GM18870 (cell line): ENCODE measurements at regions not wholly inside any gene's neighbourhood (a gene's known extent, or its start where the extent isn't known, plus 50 kb on each side); places are given as distances from the start of the nearest gene placed in this dataset.
"Not testable (repeated sequence)": the region's sequence is repeated elsewhere in the genome, so short reads cannot be mapped to it uniquely, and the experiment has no call there.

ENCODE experiments used
- ATAC-seq: cut with Tn5 transposase; IDR thresholded peaks from one replicate; pipeline ENCODE4 v1.9.1; 2021; ENCODE audit warnings: moderate library complexity; ENCODE audit not compliant: unreplicated experiment

DNA sequence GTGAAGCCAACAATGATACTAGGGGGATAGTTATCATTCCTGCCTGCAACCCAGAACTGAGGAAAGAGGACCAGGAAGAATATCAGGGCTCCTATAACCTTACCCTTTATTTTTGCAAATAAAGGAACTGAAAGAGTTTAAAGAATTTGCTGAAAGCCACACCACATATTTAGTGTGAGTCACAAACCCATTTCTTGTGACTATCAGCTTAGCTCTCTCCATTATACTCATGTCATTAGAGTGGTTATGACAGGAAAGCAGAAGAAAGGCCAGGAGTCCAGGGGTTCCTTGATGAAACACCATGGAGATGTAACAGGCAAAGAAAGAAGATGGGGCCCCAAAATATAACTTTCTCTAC, 141.1 kb upstream of the SAMSN1 start:
- ATAC-seq = peak; percentile 61

DNA sequence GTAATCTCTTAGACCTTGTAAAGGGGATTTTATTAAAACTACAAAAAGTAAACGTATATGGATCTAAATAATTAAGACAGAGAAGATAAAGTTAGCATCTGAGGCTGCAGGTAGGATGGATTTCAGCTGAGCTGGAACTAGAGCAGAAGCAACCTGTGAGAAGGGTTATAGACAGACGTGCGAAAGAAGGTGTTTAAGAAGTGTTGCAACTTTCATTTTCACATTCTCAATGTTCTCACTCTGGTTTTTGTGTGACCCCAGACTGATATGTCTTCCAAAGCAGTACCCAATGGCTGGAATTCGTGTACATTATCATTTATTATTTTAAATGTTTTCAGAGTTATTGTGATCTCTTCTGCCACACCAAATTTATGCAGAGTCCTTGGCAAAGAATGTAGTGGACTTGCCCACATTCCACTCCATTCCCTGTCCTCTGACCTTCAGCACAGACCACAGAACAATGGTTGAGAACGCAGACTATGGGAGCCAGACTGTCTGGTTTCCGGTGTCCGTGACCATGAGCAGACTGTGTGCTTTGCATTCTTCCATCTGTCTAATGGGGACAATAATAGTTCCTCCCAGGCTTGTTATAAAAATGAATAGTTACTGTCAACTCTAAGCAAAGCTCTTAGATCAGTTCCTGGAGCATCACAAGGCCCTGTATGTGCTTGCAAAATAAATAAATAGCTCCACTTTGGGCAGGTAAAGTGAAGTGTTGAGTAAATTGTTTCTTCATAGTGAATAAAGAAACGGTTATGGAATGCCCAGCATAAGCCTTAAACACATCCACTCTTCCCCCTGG, 140.6 kb upstream of the SAMSN1 start:
- ATAC-seq = peak; percentile 46

DNA sequence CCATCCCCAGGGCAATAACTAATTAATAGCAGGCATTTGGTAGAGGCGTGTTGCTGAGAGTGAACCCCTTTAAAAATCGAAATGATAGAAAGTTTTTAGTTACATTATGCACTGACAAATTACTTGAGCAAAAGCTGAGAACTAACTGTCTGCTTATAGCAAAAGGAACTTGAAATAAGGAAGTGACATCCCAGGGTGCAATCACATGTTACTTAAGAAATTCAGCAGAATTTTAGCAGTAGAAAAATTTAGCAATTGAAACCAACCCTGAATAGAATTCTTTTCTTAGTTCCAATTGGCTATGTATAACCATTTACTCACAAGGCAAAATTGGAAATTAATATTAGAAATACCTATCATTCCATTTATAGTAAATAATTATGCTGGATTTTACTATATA, 139.5 kb upstream of the SAMSN1 start:
- ATAC-seq = no peak

DNA sequence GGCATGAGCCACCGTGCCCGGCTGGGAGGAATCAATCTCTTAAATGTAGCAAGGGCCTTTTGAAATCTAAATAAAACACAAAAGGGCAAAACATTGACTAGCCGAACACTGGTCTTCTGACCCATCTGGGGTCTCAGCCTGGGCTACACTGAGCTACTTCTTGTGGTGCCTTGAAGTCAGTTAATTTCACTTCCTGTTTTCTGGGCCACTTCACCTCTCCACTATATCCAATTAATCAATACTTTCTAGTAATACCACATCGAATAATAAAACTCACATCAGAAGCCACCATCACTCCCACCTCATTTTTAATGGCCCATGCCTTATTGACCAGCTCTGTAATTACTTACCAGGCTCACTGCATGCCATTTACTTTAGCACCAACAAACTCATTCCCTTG, 138.0 kb upstream of the SAMSN1 start:
- peak; percentile 27 for ATAC-seq

DNA sequence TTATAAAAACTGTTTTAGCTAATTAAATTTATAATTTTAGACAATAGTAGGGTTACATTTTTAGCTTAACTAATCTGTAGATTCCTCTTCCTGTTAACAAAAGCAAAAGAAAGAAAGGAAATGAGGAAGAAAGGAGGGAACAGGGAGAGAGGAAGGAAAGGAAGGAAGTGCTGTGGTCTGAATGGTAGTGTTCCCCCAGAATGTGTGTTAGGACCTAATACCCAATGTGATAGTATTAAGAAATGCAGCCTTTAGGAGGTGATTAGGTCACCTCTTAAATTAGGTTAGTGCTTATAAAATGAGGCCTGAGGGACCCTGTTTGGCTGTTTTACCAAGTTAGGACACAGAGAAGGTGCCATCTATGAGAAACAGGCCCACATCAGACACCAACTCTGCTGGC, 136.9 kb upstream of the SAMSN1 start:
- no peak for ATAC-seq

DNA sequence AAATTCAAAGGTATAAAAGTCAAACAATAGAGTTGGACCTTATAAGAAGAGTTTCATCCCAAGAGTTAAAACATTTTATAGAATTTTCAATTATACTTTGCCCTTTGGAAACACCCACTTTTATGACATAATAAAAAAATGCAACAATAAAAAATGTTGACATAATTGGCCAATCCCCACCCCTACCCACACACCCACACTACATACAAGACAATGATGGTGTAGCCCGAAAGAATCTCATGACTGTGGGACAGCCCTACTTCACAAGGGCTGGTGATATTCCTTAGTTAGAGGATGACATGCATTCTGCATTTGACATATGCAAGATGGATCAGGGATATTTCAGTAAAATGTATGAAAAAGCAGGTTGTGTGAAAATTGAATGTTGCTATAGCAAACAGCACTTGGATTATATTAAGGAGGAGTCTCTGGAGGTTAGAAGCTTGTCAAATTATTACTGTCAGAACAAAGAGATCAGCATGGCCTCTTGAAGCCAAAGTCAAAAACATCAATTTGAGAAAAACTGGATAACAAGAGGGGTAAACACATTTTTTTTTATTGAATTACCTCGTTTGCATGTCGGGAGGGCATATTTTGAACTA, 133.0 kb upstream of the SAMSN1 start:
- no peak for ATAC-seq

DNA sequence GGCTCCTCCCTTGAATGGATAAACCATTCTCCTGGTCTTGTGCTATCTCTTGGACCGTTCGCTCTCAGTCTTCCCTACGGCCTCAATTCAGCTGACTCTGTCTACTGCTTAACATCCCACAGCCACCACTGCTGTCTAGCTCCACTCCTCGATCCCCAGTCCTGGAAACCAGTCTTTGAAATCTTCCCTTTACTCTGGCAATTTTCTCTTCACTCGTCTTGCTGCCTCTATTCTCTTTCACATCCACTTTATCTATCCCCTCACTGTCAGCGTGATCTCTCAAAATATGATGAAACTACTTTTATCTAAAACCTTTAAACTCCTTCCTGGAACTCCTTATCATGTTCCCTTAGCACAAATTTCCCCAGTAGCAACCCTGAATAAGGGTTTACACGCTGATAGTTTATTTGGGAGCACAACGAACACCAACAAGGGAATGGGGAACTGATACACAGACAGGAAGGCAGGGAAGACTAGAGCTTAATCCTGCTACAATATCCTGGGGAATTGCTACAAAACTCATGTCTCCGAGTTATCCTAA, 131.6 kb upstream of the SAMSN1 start:
- ATAC-seq = no peak

DNA sequence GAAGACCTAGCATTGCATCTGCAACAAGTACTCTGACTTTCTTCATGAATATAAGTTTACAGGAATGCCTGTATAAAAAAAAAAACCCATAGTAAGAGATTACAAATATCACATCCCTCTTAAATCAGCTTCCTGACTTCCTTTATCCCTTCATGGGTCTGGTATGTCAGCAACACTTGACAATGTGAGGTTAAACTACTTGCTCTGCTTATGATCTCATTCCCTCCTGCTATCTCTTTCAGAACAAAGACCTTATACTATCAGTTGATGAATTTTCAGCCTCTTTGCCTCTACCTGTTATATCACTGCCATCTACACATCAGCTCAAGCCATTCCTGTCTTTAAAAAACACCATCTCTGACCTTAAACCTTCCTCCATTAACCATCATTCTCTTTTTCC, 130.9 kb upstream of the SAMSN1 start:
- ATAC-seq = no peak

DNA sequence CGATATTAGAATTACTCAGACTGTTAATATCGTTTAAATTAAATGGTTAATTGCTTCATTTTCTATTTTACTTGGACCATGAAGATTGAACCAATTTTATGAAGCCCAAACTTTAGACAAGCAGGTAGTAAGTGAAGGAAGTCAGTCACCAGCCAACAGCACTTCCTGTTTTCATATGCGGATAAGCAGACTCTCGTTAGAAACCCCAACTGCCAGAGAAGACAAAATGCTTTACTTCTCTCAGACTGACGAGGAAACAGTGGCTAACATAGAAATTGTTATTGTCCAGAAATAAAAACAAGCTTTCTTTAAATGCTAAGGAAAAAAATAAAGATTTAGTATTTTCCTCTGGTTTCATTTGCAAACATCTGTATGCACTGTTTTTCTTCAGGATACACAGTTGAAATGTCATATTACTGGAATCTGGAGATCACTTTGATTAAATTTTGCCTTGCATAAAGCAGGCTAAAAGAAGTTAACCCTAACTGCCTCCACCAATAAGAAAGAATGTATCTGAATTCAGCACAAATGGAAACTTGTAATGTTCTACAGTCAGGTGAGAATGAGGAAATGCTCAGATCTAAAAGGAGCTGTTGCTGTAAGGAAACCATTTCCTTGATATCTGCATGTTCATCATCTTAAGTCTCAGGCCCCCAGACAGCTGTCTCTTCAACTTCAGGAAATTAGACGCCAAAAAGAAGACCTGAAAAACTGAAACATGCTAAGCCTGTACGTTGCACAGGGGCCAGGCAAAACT, 129.8 kb upstream of the SAMSN1 start:
- ATAC-seq = no peak

DNA sequence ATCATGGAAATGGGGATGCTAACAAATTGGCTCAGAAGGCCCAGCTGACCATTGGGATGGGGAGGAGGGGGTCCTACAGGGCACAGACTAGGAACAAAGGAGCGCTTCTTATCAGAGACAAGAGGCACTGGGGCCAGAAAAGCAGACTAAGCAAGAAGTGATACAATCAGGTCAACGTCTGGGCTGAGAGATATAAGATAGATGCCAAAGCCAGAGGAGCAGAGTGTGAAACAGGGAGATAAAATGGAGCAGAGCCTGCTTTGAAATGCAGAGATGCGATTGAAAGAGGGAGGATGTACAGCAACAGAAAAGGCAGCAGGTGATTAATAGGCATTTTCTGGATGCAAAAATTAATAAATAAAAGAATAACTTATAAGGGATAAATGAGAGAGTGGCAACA, 127.5 kb upstream of the SAMSN1 start:
- ATAC-seq = no peak

DNA sequence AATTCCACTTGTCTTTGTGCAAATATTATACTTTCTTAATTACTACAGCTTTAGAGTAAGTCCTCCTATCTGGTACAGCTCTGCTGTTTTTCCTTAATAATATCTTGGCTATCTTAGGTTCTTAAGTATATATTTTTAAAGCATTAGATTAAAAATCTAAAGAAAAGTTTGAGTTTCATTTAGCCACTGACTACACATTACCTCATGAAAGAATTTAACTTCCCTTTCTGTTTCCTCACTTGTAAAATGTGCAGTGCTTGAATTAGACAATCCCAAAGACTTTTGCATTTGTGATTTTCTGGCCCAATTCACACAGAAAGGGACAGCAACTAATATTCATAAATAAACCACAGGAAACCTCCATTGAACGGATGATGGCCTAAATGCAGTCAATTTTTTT, 126.4 kb upstream of the SAMSN1 start:
- no peak for ATAC-seq

DNA sequence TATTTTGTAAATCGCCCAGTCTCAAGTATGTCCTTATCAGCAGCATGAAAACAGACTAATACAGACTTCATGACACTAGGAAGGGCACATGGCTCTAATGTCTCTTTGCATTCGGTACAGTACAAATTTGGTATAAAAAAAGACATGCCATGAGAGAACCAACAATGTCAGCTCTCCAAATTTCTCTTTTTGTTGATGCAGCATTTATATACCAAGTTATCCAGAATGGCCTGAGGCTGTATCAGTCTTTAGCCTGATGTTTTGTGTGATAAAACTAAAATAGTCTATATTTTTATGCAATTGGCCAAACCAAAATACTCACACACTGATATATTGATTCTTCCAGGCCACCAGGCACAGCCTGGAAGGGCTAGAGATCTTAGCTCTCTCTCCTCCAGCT, 124.3 kb upstream of the SAMSN1 start:
- no peak for ATAC-seq

DNA sequence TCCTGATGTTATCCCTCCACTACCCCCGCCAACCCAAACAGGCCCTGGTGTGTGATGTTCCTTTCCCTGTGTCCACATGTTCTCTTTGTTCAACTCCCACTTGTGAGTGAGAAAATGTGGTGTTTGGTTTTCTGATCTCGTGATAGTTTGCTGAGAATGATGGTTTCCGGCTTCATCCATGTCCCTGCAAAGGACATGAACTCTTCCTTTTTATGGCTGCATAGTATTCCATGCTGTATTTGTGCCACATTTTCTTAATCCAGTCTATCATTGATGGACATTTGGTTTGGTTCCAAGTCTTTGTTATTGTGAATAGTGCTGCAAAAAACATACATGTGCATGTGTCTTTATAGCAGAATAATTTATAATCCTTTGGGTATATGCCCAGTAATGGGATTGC, 123.0 kb upstream of the SAMSN1 start:
- ATAC-seq = not testable (repeated sequence)

DNA sequence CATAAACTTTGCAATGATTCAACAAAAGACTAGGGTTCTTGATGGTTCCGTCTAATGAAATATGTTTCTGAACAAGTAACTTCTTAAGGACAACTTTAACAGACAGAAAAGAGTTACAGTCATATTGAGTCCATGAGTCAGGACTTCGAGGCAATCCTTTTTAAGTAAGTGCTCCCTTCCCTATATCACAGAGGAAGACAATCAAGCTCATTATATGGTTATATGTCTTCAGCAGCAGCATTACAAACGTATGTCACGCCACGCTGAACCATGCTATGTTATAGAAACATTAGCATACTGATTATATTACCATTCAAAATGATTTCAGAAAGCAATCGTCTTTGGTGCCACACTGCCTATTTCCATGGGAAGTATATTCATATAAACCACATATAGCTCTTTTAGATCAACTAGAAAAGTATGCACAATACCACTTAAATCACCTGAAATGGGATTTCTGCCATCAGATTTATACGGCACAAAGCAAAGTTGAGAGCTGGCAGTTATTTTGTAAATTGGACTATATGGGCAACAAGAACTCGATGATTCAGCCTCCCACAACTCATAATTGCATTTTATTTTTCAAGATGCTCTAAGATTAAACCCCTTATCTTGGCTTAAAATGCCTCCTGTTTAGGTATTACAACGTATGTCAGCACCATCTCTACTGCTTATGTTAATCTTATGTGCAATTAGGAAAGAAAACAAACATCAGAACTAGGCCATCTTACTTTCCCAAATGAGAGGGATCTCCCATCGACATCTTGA, 111.3 kb upstream of the SAMSN1 start:
- no peak for ATAC-seq

DNA sequence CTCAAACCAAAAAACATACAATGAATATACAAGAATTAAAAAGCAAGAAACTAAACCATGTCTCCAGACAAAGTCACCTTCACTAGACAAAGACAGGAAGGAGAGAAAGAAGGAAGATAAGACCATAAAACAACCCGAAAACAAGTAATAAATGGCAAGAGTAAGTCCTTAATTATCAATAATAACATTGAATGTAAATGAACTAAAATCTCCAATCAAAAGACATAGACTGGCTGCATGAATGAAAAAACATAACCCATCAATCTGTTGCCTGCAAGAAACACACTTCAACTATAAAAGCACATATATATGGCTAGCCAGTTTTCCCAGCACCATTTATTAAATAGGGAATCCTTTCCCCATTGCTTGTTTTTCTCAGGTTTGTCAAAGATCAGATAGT, 100.8 kb upstream of the SAMSN1 start:
- no peak for ATAC-seq

DNA sequence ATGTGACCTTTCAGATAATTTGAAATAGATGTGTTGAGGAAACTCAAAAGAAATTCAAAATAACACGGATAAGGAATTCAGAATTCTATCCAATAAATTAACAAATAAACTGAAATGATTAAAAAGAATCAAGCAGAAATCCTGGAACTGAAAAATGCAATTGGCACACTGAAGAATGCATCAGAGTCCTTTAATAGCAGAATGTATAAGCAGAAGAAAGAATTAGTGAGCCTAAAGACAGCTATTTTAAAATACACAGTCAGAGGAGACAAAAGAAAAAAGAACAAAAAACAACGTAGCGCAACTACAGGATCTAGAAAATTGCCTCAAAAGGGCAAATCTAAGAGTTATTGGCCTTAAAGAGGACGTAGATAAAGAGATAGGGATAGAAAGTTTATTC, 99.6 kb upstream of the SAMSN1 start:
- ATAC-seq = no peak

DNA sequence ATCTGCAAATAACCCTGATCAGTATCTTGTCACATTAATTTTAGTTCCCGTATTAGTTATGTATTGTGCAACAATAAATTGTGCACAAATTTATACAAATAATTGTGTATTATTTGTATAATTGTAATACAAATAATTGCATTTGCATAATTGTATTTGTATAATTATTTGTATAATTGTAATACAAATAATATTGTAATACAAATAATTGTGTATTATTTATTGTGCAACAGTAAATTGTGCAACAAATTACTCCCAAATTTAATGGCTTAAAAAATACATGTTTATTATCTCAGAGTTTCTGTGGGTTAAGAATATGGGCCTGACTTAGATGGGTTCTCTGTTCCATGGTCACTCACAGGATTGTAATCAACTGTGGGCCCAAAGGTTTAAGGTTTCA, 86.2 kb upstream of the SAMSN1 start:
- no peak for ATAC-seq

DNA sequence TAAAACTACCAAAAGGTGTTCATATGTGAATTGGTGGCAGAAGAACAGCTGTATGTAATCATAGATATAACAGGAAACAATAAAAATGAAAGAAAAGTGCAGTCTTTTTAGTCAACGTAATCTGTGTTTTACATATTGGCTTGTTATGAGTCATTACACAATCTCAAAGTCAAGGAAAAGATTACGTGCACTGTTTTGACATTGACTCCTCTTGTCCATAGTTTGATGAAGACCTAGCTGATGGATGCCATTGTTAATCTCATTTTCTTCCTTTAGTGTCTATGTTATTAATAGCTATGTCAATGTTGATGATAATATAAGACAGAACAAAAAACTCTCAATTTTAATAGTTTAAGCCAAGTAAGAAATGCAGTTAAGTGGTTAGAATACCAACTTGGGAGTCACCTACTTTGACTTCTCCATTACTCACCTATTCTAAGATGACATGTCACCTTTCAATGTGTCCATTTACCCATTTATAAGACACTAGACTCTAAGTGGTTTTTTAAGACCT, 84.5 kb upstream of the SAMSN1 start:
- ATAC-seq = peak; percentile 91

DNA sequence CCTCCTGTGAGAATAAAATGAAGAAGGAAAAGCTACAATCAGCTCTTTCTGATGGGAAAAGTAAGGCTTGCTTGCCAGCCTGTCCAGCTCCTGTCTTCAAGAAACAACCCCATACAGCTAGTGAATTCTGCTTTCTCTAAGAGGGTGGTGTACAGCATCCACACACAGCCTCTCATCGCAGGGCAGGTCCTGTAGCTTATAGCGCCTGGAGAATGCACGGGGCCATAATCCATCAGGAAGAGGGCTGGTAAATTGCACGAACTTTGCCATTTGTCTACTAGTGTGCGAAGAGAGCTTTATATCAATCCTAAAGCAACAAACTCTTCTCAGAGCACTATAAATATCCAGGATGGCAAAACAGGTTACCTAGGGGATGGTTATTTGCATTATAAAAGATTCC, 83.3 kb upstream of the SAMSN1 start:
- no peak for ATAC-seq

DNA sequence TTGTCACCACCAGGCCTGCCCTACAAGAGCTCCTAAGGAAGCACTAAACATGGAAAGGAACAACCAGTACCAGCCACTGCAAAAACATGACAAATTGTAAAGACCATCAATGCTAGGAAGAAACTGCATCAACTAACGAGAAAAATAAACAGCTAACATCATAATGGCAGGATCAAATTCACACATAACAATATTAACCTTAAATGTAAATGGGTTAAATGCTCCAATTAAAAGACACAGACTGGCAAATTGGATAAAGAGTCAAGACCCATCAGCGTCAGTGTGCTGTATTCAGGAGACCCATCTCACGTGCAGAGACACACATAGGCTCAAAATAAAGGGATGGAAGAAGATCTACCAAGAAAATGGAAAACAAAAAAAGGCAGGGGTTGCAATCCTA, 77.0 kb upstream of the SAMSN1 start:
- not testable (repeated sequence) for ATAC-seq

DNA sequence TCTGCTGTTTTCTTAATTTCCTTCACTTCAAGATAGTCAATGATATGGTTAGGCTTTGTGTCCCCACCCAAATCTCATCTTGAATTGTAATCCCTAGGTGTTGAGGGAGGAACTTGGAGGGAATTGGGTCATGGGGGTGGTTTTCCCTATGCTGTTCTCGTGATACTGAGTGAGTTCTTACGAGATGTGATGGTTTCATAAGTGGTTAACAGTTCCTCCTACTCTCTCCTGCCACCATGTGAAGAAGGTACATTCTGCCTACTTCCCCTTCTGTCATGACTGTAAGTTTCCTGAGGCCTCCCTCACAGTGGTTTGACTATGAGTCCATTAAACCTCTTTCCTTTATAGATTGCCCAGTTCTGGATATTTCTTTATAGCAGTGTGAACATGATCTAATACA, 74.0 kb upstream of the SAMSN1 start:
- ATAC-seq = peak; percentile 76
